ENCODE measurements at regions not wholly inside any gene's neighbourhood (a gene's known extent, or its start where the extent isn't known, plus 50 kb on each side); places are given as distances from the start of the nearest gene placed in this dataset.

- POLR2A ChIA-PET, result no interaction called here
- intact Hi-C loops (cut with micrococcal nuclease), result no loop called here
- no peaks in the 10 kb centered on the region for H3K4me1 ChIP-seq (ENCODE audit: control insufficient read depth, extremely low read depth, insufficient read depth, low read length)
- no peaks in the 10 kb centered on the region for H3K9me1 ChIP-seq (replicated peaks; ENCODE audit: control insufficient read depth, extremely low read depth, insufficient read depth, low read length)
- DNase-seq (ENCODE audit: low read depth, low spot score), result no peak
- dilution Hi-C loops (cut with MboI; ENCODE audit: extremely low pct_ligation_motif_present, low sequenced_read_pairs), result no loop called here
- H3K36me3 ChIP-seq (ENCODE audit: control insufficient read depth in 2 of 2, extremely low read depth in 1 of 2, insufficient read depth in 2 of 2, low read length in 2 of 2), result no peaks in the 10 kb centered on the region
- H3K9ac ChIP-seq (replicated peaks; ENCODE audit: extremely low read depth, insufficient read depth, low read length), result no peak overlapping the region
- H3K4me3 ChIP-seq (replicated peaks in 1 of 3; ENCODE audit: insufficient read depth in 1 of 3, low read depth in 1 of 3, low read length in 3 of 3), result no peak overlapping the region
- no TSS peak for BruUV-seq (replicated peaks)
- no peak overlapping the region for H2AFZ ChIP-seq (ENCODE audit: low read depth, low read length)
- H3K9me3 ChIP-seq (replicated peaks; ENCODE audit: control insufficient read depth, insufficient read depth, low read length), result no peaks in the 10 kb centered on the region
- no peaks in the 10 kb centered on the region for H3K79me2 ChIP-seq (ENCODE audit: control insufficient read depth, insufficient read depth, low read length)
- no peaks in the 10 kb centered on the region for H4K20me1 ChIP-seq (replicated peaks; ENCODE audit: control insufficient read depth, extremely low read depth, insufficient read depth, low read length)
- no peaks in the 10 kb centered on the region for H3K27me3 ChIP-seq (ENCODE audit: control insufficient read depth in 2 of 2, insufficient read depth in 2 of 2, low read length in 2 of 2)
- TF ChIP-seq GATA2 (IDR thresholded peaks at IDR 0.05; ENCODE audit: insufficient read depth, insufficient read length, low read depth, low read length) (no peak), JUN (IDR thresholded peaks at IDR 0.05; ENCODE audit: borderline replicate concordance, insufficient read depth, insufficient read length, low read depth) (no peak), FOS (IDR thresholded peaks at IDR 0.05; ENCODE audit: borderline replicate concordance, insufficient read depth, low read length) (no peak), CTCF (IDR thresholded peaks at IDR 0.05; ENCODE audit: extremely low read depth in 1 of 2, insufficient read depth in 1 of 2, low read depth in 1 of 2, low read length in 2 of 2) (no peak), POLR2AphosphoS5 (IDR thresholded peaks at IDR 0.05; ENCODE audit: insufficient read depth, low read depth, low read length) (no peak), POLR2A (IDR thresholded peaks at IDR 0.05; ENCODE audit: low read depth, low read length) (no peak), EZH2 (IDR thresholded peaks at IDR 0.05; ENCODE audit: borderline replicate concordance, low read depth, low read length, severe bottlenecking) (no peak), MAX (IDR thresholded peaks at IDR 0.05; ENCODE audit: insufficient read depth, insufficient read length) (no peak), MYC (IDR thresholded peaks at IDR 0.05; ENCODE audit: low read depth, low read length) (no peak)
- CTCF ChIA-PET, result no interaction called here
- H3K27ac ChIP-seq (ENCODE audit: insufficient read depth, low read depth, low read length), result no peak overlapping the region
- FAIRE-seq, result no peak
- no peak overlapping the region for H3K4me2 ChIP-seq (ENCODE audit: insufficient read depth, low read length)
Observed at GRCh38 chr14:37862263-37862662, 266.8 kb downstream of the TTC6 start.
